Putamen (tissue), 1 donor: ENCODE measurements at regions not wholly inside any gene's neighbourhood (a gene's known extent, or its start where the extent isn't known, plus 50 kb on each side); places are given as distances from the start of the nearest gene placed in this dataset.
A peak's percentile ranks its signal among the peaks of the same experiment; 100 is the strongest.

ENCODE experiments used
- DNase-seq: peaks from one replicate; pipeline ENCODE4 v3.0.0-alpha.2; 2016; ENCODE audit warnings: low spot score

DNA sequence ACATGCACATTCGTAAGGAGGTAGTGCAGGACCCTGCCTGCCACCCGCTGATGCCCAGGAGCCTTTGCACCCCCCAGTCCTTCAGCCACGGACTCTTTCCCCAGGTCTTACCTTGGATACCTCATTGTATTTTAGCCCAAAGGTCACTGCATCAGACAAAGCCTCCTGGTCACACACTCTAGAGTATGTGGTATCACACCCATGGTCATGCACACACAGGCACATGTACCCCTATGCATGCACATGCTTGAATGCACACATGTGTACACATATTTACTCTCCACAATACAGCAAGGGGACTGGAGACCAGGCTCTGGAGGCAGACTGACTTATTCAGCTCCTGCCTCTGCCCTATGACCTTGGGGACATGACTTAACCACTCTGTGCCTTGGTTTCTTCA is 357.5 kb downstream of the C16orf95 start:
- DNase-seq, result no peak

DNA sequence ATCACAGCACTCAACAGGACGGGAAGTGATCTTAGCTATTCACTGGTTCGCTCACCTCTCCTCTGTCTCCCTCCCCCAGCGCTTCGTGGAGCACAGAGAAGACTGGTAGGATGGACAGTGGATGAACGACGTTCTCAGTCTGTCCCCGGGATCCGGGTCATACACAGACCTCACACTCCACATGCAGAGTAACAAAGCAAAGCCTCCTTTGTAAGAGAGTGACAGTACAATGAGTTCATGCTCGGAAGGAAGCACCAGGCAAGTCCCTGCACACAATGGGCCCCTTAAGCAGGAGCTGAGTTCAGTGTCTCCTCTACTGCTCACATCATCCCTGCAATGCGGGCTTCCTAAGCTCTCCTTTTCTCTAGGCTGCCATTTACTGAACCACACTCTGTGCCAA is 356.9 kb downstream of the C16orf95 start:
- DNase-seq, result peak; percentile 14

DNA sequence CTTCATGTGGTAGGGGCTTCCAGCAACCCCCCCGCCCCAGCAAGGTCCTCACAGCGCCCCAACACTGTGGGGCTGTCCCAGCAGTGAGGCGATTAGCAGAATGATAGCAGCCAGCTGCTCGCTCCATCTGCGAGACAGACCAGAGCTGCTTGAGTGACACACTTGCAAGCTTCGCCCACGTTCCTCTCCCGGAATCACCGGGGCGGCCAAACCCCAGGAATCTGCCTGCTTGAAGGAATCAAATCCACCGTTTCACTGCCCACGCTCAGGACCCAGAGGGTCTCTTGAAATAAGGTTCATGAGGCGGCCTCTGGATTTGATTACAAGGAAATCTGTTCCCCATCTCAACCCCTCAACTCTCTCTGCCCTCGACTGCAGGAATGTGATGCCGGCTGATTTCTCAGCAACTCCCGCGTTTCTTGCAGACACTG is 356.0 kb downstream of the C16orf95 start:
- DNase-seq, result peak; percentile 21

DNA sequence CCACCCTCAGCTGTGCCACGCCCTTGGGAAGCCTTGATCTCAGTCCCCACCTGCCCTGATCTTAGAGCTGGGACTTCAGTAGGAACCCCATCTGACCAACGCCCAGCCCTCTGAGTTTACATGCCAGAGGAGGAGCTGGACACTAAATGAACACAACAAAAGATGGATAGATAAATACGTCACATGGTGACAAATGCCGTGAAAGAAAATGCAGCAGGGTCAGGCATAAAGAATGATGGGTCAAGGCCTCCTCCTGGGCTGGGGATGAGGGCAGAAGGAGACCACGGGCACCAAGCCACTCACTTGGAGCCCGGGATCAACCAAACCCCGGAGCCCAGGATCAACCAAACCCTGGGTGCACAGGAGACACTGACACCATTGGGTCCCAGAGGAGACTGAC is 354.9 kb downstream of the C16orf95 start:
- DNase-seq, result no peak

DNA sequence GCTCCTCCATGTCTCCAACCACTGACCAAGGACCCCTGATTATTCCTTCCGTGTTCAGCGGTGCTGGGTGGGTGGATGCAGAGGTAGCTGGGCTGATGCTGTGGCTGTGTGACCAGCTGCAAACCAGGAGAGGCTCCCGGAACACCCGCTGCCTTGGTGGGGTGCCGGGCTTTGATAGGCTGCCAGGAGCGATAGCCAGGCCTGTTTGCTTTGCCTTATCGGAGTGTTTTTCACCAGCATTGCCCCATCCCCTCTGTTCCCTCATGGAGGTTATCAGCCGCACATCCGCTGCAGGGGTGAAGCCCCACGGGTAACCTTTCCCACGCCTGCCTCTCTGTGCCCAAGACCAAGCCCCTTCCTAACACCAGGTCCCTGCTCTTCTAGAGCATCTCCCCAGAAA is 354.3 kb downstream of the C16orf95 start:
- no peak for DNase-seq

DNA sequence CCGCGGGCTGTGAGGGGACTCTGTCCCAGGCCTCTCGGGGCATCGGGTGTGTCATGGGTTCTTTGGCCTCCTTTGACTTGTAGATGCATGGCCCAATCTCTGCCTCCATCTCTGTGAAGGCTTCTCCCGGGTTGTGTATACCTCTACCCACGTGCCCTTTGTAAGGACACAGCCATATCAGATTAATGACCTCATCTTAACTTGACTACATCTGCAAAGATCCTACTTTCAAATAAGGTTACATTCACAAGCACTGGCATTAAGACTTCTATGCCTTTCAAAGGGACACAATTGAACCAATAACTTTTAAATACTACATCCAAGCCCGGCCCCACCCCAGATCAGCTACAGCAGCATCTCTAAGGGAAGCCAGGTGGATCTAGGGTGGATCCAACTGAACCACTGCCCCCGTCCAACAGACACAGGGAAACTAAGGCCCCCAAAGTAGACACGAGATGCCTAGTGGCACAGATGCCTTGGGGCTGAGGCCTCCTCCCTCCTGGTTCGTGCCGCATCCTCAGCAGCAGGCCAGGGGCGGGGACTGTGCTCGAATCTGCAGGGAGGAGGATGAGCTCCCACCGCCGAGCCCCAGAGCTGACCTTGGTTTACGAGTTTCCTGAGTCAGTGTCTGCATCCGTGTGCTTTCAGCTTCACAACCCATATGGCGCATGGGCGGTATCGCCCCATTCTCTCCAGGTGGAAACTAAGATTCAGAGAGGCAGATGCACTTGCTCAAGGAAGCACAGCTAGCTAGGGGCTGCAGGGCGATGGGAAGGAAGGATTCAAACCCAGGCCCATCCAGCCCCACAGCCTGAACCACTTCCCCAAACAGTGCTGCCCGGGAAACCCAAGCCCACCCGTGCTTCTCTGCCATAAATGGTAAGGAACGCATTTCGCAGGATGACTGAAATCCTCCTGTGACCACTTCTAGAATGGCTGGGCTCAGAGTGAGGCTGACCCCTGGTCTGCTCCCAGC is 353.3 kb downstream of the C16orf95 start:
- DNase-seq, result no peak

DNA sequence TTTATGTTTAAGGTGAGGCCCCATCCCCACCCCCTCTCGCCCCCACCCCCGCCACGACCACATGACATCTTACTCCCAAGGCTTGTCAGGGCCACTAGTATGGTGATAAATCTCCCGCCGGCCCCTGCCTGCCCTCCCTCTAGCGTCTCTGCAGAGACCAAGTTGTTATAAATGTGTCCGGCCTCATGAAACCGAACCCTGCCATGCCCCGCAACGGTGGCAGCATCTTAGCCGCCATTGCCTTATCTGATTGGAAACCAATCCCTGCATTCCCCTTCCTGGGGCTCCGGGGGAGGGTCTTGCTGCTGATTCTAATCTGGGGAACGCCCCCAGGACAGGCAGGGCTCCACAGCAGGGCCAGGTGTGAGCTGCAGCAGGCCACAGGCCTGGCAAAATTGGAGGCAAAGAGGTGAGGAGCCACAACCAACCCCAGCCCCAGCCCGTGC is 352.4 kb downstream of the C16orf95 start:
- DNase-seq, result no peak

DNA sequence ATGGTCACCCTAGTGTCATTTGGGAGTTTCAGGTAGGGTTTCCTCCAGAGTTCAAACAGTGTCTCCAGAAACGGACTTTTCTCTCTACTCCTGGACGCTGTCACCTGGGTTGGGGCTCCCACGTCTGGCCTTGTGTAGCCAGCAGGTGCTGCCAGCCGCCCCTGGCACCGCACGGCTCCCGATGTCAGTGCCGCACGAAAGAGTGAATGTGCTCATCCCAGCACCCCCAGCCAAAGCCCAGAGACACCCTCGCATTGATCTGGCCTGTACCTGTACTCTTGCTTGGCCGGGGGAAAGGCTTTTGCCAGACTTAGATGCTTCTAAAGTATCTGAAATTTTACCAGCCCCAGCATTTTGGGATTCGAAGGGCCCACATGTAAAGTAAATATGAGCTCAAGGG is 351.9 kb downstream of the C16orf95 start:
- no peak for DNase-seq

DNA sequence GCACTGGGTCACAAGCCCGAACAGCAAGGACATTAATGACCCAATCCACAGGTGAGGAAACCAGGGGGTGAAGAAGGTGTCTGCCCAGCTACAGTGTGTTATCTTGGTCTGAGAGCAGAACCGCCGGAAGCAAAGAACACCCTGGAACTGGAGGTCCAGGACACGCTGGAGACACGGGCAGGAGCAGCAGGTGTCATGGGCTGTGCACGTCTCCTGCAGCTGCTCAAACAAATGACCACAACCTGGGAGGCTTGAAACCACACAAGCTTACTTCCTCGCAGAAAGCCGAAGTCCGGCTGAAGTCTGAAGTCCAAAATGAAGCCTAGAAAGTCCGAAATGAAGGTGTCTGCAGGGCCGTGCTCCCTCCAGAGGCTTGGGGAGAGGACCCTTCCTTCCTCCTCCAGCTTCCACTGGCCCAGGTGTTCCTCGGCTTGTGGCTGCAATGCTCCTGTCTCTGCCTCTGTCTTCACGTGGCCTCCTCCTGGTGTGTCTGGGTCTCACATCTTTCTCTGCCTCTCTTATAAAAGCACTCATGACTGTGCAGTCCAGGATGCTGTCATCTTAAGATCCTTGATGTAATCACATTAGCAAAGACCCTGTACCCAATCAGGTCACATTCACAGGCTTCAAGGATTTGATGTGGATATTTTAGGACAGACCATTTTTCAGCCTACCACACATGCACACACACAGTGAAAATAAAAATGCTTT is 351.2 kb downstream of the C16orf95 start:
- no peak for DNase-seq

DNA sequence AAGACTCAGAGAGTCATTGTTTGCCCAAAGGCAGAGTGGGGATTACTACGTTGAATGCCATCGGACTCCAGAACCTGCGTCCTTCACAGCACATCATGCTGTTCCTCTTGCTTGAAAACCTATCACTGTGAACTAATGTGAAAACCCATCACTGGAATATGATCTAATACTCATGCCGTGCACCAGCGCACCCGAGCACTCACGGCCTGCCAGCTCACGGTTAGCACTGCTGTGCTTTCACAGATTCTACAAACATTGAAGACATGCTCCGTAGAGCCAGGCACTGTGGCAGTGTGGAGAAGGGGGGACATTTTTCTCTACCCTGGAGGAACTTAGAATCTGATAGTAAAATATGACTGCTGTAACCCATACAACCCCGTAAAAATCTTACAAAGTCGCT is 350.4 kb downstream of the C16orf95 start:
- DNase-seq, result no peak

DNA sequence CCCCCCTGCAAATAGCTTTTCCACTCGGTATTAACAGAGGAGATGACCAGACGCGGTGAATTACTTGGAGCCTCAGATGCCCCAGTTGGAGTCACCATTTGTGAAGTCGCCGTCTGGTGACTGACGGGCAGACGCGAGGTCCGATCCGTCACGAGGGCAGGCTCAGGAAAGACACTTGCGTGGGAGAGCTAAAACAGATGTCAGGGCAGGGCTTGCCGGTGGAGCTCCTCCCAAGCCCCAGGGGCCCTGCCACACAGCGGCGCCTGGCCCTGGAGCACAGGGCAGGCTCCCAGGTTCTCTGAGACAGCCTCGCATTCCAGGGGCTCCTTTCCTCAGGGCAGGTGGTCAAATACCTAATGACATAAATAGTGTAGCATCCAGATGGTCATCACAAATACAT is 348.3 kb downstream of the C16orf95 start:
- DNase-seq, result no peak

DNA sequence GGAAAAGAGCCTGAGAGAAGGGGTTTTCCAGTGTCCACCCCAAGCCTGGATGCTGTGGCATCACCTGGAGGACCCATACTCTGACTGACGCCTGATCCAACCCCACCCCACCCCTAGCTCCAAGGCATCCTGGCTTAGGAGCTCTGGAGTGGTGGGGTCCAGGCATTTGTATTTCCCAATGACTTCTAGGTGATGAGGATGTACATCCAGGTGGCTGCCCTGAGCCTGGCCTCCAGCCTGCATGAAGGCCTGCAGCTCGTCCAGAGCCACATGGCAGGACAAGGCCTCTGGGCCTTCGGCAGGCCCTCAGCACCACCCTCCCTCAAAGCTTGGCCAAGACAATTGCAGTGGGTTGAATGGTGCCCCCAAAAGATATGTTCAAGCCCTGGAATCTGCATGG is 347.5 kb downstream of the C16orf95 start:
- DNase-seq, result no peak

DNA sequence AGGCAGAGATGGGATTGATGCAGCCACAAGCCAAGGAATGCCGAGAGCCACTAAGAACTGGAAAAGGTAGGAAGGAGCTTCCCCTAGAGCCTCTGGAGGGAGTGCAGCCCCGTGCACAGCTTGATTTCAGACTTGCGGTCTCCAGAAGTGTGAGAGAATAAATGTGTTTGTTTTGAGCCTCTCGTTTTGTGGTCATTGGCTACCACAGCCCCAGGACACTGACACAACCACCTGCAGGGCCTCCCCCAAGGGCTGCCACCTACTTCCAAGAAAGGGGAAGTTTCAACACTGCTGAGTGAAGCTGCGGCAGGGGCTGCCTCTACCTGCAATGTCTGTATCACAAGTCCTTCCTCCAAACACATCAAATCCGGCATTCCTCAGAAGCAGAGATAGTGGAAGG is 346.9 kb downstream of the C16orf95 start:
- DNase-seq, result no peak

DNA sequence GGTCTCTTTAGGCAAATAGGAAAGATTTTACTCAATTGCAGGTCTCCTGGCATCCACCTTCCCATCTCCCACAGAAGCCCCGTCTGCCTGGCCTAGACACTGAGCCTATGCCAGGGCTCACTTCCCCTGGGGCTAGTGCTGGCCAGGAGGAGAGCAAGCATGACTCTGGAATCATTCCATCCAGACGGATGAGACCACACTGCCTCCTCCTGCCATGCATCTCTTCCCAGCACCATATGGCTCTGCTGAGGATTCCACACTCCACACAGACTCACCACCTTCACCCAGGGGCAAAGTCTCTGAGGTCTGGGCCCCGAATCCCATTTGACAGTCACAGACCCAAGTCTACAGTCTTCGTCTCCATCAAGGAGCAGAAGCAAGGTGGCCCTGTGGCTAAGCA is 346.5 kb downstream of the C16orf95 start:
- no peak for DNase-seq

DNA sequence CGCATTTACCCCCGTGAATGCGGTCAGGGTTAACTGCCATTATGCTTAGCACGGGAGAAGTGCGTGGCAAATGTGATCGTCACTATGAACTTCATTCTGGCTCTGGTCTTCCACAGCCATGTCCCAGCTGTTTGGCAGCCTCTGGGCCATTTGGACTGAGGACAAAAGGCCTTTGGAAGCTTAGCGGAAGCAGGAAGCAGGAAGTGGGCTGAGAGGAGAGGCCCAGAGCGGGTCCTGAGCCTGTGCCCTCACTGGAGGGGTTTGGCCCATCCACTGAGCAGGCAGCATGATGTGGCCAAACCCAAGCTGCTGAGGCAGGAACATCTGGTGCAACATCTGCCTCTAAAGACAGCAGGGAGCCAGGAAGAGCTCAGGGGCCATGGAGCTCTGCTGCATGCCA is 345.9 kb downstream of the C16orf95 start:
- no peak for DNase-seq

DNA sequence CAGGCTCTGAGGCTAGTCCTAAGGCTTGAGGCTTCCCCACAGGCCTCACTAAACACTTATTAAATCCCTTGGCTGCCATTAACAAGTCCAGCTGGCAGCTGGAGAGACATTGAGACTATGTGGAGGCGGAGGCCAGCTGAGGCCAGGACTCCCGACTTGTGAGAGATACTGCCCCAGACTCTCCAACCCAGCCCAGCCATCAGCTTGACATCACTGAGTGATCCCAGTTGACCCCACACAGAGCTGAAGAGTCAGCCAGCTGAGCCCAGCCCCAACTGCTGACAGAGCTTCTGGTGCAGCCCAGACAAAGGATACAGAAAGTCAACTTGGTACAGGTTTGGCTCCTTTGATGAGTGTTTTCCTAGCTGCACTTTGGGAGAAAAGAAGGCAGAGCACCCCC is 343.1 kb downstream of the C16orf95 start:
- DNase-seq, result no peak

DNA sequence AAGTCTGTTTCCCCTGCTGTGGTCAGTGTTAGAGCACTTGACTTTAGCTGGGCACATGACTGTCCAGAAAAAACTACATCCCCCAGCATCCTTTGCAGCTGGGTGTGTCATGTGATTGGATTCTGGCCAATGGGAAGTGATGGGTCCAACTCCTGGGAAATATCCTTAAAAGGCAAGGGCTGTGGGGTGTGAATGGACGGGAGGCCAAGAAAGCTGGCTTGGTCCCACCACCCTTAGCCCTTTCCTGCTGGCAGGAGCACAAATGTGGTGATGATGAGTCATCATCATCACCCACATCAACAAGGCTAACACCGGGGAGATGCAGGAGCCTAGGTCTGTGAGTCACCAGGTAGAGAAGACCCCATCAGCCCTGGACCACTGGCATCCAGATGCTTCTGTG is 341.7 kb downstream of the C16orf95 start:
- DNase-seq, result no peak

DNA sequence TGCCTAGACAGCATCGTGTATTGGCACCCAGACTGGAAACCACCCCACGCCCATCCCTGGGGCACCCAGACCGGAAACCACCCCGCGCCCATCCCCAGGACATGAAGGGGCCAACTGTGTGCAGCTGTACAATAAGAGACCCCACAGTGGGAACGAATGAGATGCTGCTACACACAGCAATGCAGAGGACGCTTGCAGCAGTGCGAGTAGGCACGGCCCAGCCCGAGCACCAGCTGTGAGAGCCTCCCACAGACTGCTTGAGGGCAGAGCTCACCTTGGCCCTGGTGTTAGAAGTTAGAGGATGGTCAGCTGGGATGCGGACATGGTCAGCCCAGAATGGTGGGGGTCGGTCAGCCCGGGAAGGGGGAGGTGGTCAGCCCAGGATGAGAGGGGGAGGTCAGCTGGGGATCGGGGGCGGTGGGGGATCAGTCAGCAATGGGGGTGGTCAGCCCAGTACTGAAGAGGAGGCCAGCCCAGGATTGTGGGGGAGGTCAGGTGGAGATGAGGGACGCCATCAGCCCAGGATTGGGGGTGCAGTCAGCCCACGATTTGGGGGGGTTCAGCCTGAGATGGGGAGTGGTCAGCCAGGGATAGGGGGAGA is 340.0 kb downstream of the C16orf95 start:
- no peak for DNase-seq

DNA sequence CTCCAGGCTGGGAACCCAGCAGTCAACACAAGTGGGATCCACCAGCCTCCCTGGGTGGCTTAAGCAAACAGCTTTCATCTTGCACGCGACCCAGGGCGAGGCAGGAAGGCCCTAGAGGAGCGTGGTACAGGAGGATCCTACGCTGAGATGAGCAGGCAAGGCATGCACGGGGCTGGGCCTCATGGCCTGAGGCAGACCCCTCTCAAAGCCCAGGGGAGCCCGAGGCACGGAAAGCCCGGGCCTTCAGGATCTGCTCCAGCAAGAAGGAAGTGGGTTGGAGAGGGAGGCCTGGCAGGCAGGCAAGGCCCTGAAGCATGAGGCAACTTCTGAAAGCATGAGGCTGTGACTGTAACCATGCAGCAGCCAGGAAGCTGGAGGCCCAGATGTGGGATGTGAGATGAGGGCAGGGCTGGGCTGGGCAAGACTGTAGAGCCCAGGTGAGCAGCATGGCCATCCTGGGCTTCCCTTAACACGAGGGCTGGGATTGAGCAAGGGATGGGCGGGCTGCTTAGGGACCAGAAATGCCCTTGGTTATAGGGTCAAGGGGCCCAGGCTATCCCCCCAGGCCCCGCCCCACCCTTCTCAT is 338.7 kb downstream of the C16orf95 start:
- no peak for DNase-seq

DNA sequence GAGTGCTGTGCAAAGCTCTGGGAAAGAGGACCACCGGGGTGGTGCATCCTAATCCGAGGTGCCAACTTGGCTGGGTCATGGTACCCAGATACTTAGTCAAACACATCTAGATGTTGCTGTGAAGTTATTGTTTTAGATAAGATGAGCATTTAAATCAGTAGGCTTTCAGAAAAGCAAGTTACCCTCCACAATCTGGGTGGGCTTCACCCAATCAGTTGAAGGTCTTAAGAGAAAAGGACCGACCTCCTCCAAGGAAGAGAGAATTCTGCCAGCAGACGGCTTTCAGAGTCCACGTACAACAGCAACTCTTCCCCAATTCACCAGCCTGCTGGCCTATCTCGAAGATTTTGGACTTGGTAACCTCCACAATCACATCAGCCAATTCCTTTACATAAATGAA is 338.1 kb downstream of the C16orf95 start:
- DNase-seq, result no peak

DNA sequence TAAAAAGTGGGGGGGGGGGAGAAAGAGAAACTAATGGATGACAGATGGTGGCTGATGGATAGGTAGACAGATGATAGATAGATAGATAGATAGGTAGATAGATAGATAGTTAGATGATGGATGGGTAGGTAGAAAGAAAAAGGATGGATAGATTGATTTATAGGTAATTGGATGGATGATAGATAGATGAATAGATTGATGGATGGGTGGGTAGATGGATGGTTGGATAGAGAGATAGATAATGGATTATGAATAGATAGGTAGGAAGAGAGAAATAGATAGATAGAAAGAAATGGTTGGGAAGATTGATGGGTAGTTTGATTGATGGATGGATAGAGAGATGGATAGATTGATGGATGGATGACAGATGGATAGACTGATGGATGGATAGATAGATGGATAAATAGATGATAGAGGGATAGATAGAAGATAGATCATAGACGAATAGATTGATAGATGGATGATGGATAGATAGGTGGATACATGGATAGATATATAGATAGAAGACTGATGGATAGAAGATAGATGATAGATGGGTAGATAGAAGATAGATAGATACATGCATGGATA is 337.1 kb downstream of the C16orf95 start:
- no peak for DNase-seq

DNA sequence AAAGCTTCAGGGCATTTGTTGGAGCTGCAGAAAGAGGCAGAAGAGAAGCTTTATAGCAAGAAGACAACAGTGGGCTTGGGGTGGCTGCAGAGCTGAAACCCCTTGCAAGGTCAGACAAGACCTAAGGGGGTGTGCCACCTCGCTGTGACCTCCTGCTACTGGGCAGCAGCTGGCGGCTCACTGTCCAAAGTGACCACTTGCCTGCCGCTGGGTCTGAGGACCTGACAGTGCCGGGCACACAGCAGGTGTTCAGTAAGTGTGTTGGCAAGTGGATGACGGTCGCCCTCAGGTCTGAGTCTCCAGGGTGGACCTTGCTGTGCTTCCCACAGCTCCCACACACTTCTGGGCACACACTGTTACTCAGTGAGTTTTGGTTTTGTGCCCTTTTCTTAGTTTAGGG is 336.5 kb downstream of the C16orf95 start:
- DNase-seq, result no peak
